GM04503 (cell line): ENCODE measurements at regions not wholly inside any gene's neighbourhood (a gene's known extent, or its start where the extent isn't known, plus 50 kb on each side); places are given as distances from the start of the nearest gene placed in this dataset.
A peak's percentile ranks its signal among the peaks of the same experiment; 100 is the strongest.

Experiments
- DNase-seq: peaks from one replicate; pipeline ENCODE4 v3.0.0-alpha.2; 2012; ENCODE audit warnings: low read depth

GRCh38 chrX:38991656-38992440, 190.6 kb downstream of the MID1IP1 start:
- DNase-seq = no peak

DNA sequence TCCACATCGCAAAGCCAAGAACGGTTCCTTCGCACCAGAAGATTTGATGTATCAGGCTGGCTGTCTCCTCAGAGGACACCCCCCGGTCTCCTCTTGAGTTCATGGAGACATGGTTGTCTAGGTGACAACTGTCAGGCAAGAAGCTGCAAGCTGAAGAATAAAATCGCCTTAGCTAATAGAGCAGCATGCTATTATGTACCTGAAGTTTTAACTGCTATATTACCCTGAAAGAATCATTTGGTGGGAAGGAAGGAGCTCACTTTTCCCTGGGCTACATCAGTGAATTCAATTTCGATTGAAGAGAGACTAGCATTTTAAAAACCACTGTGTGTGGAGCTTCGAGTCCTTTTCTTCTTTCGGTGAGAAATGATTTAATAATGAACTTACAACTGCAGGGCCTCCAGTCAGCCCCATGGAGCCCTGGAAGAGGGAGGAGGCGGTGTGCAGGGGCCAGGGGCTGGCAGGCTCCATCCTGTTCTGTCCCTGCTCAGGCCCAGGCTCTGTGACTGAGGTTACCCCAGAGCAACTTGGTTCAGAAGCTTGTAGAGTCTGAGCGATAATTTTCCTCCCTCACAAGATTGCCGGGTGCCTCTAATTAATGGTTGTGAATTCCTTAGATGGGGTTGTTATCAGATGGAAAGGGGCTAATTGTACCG, 191.3 kb downstream of the MID1IP1 start:
- no peak for DNase-seq

GRCh38 chrX:38993500-38993899, 192.2 kb downstream of the MID1IP1 start:
- DNase-seq = no peak

DNA sequence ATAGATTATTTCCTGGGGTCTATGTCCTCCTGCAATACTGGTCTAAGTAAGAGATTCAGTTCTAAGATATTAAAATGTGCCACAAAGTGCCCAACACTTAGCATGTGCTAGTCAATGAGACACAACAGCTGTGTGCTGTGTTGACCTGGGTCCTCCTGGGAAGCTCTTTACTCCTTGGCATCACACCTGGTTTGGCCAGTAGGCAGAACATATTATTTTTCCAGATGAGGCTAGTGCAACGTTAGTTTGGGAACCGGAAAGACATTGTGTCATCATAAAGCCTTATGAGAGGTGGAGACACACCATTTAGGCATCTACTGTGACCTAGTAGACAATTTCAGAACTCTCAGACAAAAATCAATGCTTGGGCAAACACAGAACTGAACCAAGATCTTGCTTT, 197.8 kb downstream of the MID1IP1 start:
- no peak for DNase-seq

DNA sequence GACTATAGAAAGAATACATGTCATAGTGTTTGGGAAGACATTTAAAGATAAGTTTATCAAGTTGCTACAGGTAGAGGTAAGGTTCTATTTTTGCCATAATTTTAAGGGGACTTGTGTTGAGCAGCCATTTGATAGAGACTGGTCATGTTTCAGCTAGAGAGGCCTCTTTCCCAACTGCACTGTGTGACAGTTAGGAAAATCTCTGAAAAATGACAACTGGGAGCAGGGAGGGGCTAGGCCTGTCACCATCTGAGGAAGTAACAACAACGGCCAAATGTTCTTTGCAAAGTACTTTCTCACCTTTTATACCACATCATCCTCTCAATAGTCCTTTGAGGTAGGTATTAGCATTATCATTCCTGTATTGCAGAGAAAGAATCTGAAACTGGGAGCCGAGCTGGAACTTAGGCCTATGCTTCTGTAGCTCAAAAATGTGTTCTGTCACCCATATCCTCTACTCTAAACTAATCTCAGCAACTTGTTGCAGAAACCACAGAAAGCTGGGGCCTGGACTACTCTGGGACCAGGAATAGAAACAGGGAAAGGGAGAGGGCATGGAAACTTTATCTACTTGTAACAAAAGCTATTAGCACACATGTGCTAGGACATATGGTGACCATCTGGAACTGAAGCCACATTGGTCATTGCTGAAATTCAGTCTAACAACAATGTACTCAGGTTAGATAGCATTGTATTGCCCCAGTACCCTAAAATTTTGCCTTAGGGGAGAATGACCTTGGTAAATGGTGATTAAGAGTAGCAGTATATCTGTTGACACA, 198.9 kb downstream of the MID1IP1 start:
- no peak for DNase-seq

DNA sequence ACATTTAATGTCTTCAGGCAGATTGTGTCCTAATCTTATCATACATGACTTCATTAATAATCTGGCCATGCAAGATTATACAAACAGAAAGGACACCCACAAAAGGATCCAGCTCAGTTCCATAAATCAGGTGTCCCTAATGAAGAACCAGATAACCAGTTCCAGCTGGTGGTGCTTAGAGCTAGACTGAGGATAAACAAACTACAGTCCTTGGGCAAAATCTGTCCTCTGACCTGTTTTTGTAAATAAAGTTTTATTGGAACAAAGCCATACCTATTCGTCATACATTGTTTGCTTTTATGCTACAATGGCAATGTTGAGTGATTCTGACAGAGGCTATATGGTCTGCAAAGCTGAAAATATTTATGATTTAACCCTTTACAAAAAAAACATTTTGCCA, 199.5 kb downstream of the MID1IP1 start:
- no peak for DNase-seq

DNA sequence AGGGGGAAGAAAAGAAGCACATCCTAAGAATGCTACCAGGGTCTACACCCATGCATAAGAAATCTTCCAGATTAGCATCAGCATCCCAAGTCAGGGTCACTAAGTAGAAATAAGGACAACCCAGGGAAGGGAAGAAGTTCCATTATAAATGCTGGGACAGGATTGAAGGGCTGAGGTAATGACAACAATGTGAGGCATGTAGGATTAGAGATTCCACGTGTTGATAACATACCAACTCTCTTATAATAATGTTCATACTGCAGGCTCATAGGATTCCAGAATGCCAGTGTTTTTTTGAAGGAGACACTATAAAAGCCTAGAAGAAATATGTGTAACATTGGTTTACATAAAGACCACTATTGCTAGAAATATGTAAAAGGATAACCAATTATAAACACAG, 201.2 kb downstream of the MID1IP1 start:
- DNase-seq = no peak

DNA sequence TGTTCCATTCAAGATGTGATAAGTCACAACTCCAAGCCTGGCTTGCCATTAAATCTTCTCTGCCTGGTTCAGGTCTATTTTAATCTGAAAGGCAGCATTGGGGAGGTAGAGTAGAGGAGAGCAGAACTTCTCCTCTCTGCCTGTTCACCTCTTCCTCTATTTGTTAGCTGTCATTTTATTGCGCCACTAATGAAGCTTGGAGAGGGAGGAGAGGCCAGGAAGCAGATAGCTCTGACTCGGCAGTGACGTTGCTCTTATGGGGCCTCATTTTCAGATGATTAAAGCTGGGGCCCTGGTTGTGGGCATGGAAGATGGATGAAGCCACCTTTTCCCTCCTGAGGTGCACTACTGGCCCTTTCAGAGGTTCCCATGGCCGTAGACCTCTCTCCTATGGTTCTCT, 207.3 kb downstream of the MID1IP1 start:
- DNase-seq = no peak

GRCh38 chrX:39011454-39012221, 210.4 kb downstream of the MID1IP1 start:
- DNase-seq = no peak

GRCh38 chrX:39012621-39013111, 211.4 kb downstream of the MID1IP1 start:
- DNase-seq = peak; percentile 7

- DNase-seq = no peak
Observed at GRCh38 chrX:39016556-39016955, 215.3 kb downstream of the MID1IP1 start.

DNA sequence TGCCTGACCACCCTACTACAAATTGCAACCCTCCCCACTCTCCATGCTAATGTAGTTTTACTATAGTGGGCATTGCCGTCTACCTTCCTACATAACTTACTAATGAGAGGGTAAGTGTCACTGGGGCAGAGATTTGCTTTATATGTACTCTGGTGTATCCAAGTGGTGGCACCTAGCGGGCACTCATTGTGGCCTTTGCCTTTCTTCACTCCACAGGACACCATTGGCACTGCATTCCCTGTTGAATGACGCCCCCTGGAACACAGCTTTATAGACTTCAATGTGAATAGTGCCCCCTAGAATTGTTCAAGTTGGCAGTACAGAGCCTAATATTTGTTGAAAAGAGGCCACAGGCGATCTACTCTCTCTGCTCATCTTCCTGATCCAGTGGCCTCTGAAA, 215.8 kb downstream of the MID1IP1 start:
- DNase-seq = no peak

GRCh38 chrX:39017716-39018115, 216.5 kb downstream of the MID1IP1 start:
- DNase-seq = no peak

DNA sequence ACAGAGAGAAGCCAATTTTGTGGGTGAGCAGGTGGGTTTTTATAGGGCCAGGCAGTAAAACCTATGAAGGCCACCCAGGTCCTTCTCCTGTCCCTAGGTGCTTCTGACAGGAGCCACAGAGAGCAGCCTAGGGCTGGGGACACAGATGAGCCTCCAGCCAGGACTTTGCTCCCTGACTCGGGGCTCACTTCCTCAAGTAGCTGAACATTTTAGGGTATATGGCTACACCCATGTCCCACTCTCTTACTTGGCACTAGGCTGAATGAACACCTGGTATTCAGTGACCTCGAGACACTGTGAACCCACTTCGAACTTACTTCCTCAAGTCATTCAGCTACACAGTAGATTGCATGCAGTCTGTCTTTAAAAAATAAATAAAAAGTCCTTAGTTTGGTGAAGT, 217.3 kb downstream of the MID1IP1 start:
- DNase-seq = no peak

- no peak for DNase-seq
Observed at GRCh38 chrX:39019056-39019455, 217.8 kb downstream of the MID1IP1 start.

GRCh38 chrX:39020051-39020669, 218.9 kb downstream of the MID1IP1 start:
- no peak for DNase-seq

- no peak for DNase-seq
Observed at GRCh38 chrX:39022106-39022505, 220.8 kb downstream of the MID1IP1 start.

DNA sequence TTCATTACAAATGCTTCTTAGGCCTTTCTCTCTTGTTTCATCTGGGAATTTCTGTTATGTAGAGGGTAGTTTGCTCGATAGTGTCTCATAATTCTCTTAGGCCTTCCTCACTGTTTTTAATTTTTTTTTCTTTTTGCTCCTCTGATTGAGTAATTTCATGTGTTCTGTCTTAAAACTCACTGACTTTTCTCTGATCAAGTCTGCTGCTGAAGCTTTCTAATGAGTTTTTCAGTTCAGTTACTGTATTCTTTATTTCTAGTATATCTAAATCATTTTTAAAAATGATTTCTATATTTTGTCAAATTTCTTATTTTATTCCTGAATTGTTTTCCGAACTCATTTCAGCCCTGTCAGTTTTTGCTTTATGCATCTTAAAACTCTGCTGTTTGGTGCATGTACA, 228.0 kb downstream of the MID1IP1 start:
- DNase-seq = no peak

GRCh38 chrX:39030636-39031035, 229.4 kb downstream of the MID1IP1 start:
- no peak for DNase-seq

GRCh38 chrX:39039890-39040289, 238.6 kb downstream of the MID1IP1 start:
- DNase-seq = no peak

GRCh38 chrX:39043838-39044550, 242.7 kb downstream of the MID1IP1 start:
- no peak for DNase-seq
